Fibroblast of the aortic adventitia (primary cell): ENCODE measurements at regions not wholly inside any gene's neighbourhood (a gene's known extent, or its start where the extent isn't known, plus 50 kb on each side); places are given as distances from the start of the nearest gene placed in this dataset.
"Not testable (repeated sequence)": the region's sequence is repeated elsewhere in the genome, so short reads cannot be mapped to it uniquely, and the experiment has no call there.

Experiments
- DNase-seq: peaks from one replicate; pipeline ENCODE4 v3.0.0-alpha.2; 2010; ENCODE audit warnings: low read depth
- H3K4me3 ChIP-seq: 2 replicates; pipeline ENCODE4 v1.5.1; 2011; ENCODE audit warnings: low read depth, mild to moderate bottlenecking, control low read depth, low read length, moderate library complexity
- TF ChIP-seq, protein P1 (sequence below): IDR thresholded peaks from 2 replicates; pipeline ENCODE4 v1.5.1; 2011; ENCODE audit warnings: mild to moderate bottlenecking, low read length, control low read depth, inconsistent platforms; ENCODE audit not compliant: insufficient read depth

GRCh38 chr10:35876248-35876647 lies 234.2 kb upstream of the FZD8 start:
- peak; percentile 76 for DNase-seq
- TF ChIP-seq, protein P1, sequence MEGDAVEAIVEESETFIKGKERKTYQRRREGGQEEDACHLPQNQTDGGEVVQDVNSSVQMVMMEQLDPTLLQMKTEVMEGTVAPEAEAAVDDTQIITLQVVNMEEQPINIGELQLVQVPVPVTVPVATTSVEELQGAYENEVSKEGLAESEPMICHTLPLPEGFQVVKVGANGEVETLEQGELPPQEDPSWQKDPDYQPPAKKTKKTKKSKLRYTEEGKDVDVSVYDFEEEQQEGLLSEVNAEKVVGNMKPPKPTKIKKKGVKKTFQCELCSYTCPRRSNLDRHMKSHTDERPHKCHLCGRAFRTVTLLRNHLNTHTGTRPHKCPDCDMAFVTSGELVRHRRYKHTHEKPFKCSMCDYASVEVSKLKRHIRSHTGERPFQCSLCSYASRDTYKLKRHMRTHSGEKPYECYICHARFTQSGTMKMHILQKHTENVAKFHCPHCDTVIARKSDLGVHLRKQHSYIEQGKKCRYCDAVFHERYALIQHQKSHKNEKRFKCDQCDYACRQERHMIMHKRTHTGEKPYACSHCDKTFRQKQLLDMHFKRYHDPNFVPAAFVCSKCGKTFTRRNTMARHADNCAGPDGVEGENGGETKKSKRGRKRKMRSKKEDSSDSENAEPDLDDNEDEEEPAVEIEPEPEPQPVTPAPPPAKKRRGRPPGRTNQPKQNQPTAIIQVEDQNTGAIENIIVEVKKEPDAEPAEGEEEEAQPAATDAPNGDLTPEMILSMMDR: no peak
- H3K4me3 ChIP-seq: no peak overlapping the region

- no peak overlapping the region for H3K4me3 ChIP-seq
- TF ChIP-seq, protein P1: no peak
- DNase-seq: peak; percentile 71
Measured at GRCh38 chr10:35875016-35875676, 233.1 kb upstream of the FZD8 start.

DNA sequence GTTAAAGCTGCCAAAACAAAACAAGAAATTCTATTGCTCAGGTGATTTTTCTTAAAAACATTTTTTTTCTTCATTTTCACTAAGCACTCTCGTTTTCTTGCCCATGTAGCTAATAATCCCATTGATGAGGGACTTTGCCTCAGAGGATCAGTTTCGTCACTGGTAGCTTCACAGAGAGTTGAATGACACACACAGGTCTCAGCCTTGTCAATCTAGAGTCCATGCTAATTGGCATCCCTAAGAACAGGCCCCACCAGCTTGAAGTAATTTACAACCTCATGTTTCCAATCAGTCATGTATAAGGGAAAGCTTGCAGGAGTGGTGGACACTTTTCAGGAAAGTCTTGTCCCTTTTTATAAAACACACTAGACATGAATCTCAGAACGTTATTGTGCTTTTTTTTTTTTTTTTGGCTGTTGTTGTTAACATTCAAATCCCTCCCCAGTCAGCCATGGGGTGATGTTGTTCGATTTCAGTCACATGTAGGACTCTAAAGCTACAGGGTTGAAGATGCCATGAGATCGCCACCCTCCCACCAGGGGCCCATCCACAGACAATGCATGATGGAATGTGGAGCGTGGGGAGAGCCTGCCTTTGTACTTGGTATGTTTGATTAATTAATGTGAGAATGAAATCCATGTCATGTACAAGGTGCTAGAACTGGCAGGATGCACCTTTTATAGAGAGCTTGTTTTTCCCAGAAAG lies 232.4 kb upstream of the FZD8 start:
- TF ChIP-seq, protein P1: no peak
- no peak for DNase-seq

DNA sequence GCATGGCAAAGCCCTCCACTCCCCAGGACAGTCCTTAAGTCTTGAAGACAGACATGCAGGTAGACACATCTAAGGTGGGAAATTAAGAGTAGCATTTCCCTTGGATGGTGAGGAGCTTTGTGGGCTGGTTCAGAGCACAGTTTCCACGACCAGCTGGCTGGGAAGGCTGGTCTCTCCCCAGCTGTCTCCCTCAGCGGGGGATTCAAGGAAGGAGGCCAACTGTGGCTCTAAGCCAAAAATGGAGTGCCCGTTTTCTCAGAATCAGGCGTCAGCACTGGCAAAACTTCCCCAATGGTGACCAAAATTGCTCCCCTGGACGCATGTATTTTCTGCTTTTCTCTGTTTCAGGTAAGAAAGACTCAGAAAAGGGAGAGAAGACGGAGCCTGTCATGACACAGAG lies 230.6 kb upstream of the FZD8 start:
- DNase-seq: no peak
- no peak overlapping the region for H3K4me3 ChIP-seq
- TF ChIP-seq, protein P1: no peak

More for the DNA sequence above, 232.4 kb upstream of the FZD8 start:
- no peak overlapping the region for H3K4me3 ChIP-seq

GRCh38 chr10:35870665-35871310 lies 228.7 kb upstream of the FZD8 start:
- TF ChIP-seq, protein P1: no peak
- H3K4me3 ChIP-seq: no peak overlapping the region
- no peak for DNase-seq

GRCh38 chr10:35858676-35859283 lies 216.7 kb upstream of the FZD8 start:
- not testable (repeated sequence) for DNase-seq, H3K4me3 ChIP-seq

- no peak overlapping the region for H3K4me3 ChIP-seq
- TF ChIP-seq, protein P1: no peak
- peak; percentile 60 for DNase-seq
Measured at GRCh38 chr10:35857860-35858259, 215.8 kb upstream of the FZD8 start.
